DOHH2 (cell line): ENCODE measurements at regions not wholly inside any gene's neighbourhood (a gene's known extent, or its start where the extent isn't known, plus 50 kb on each side); places are given as distances from the start of the nearest gene placed in this dataset.
"Not testable (repeated sequence)": the region's sequence is repeated elsewhere in the genome, so short reads cannot be mapped to it uniquely, and the experiment has no call there.

Experiments
- H3F3A ChIP-seq: fragments of 200-600 bp; sonication (generic), shearing (Covaris generic); 2 replicates; pipeline ENCODE4 v1.6.0; 2016; ENCODE audit warnings: antibody characterized with exemption, mild to moderate bottlenecking; ENCODE audit not compliant: control insufficient read depth, insufficient read depth
- H3K27ac ChIP-seq: fragments of 200-600 bp; sonication (generic); 2 replicates; pipeline ENCODE4 v1.5.1; 2014; ENCODE audit warnings: low read depth, mild to moderate bottlenecking, low read length, moderate library complexity
- H3K27me3 ChIP-seq: fragments of 200-600 bp; sonication (generic); 2 replicates; pipeline ENCODE4 v1.6.1; 2014; ENCODE audit warnings: mild to moderate bottlenecking, low read length, mixed read lengths; ENCODE audit not compliant: control insufficient read depth
- H3K36me3 ChIP-seq: fragments of 200-600 bp; sonication (generic); 2 replicates; pipeline ENCODE4 v1.6.1; 2014; ENCODE audit warnings: mild to moderate bottlenecking, low read length, moderate library complexity, mixed read lengths; ENCODE audit not compliant: control insufficient read depth
- H3K4me1 ChIP-seq: fragments of 200-600 bp; sonication (generic); 2 replicates; pipeline ENCODE4 v1.6.1; 2014; ENCODE audit warnings: mild to moderate bottlenecking, low read length, mixed read lengths; ENCODE audit not compliant: control insufficient read depth
- H3K4me2 ChIP-seq: fragments of 200-600 bp; sonication (generic); 2 replicates; pipeline ENCODE4 v1.6.0; 2014; ENCODE audit warnings: mild to moderate bottlenecking, low read length, moderate library complexity
- H3K4me3 ChIP-seq: fragments of 200-600 bp; sonication (generic); 2 replicates; pipeline ENCODE4 v1.5.1; 2014; ENCODE audit warnings: mild to moderate bottlenecking, low read length, mixed read lengths
- H3K79me2 ChIP-seq: fragments of 200-600 bp; sonication (generic); 2 replicates; pipeline ENCODE4 v1.6.1; 2014; ENCODE audit warnings: mild to moderate bottlenecking, low read length, mixed read lengths; ENCODE audit not compliant: control insufficient read depth
- H3K9me2 ChIP-seq: fragments of 200-600 bp; sonication (generic); replicated peaks from 2 replicates; pipeline ENCODE4 v1.6.1; 2014; ENCODE audit warnings: mild to moderate bottlenecking, low read length, mixed read lengths; ENCODE audit not compliant: control insufficient read depth
- H3K9me3 ChIP-seq: fragments of 200-600 bp; sonication (generic); 2 replicates; pipeline ENCODE4 v1.6.1; 2014; ENCODE audit warnings: antibody characterized with exemption, low read length, mixed read lengths; ENCODE audit not compliant: control insufficient read depth, insufficient read depth
- H4K20me1 ChIP-seq: fragments of 200-600 bp; sonication (generic); 2 replicates; pipeline ENCODE4 v1.6.0; 2014; ENCODE audit warnings: low read depth, mild to moderate bottlenecking, antibody characterized with exemption, low read length, moderate library complexity; ENCODE audit not compliant: control insufficient read depth, insufficient read depth
- CTCF ChIP-seq: fragments of 200-600 bp; sonication (generic); IDR thresholded peaks from one replicate; pipeline ENCODE4 v1.5.1; 2014; ENCODE audit warnings: antibody characterized with exemption, mild to moderate bottlenecking, low read depth, low read length; ENCODE audit not compliant: poor library complexity, severe bottlenecking
- EZH2phosphoT487 ChIP-seq: fragments of 200-600 bp; sonication (generic); IDR thresholded peaks from 2 replicates; pipeline ENCODE4 v1.6.1; 2017; ENCODE audit warnings: borderline replicate concordance, mild to moderate bottlenecking, antibody characterized with exemption, low read length, moderate library complexity, mixed read lengths

- Histone ChIP-seq H3K9me3 (no peaks in the 10 kb centered on the region), H3K4me2 (no peak overlapping the region), H3K79me2 (no peaks in the 10 kb centered on the region), H3K27ac (no peak overlapping the region), H4K20me1 (no peaks in the 10 kb centered on the region), H3K27me3 (no peaks in the 10 kb centered on the region), H3K4me3 (no peak overlapping the region), H3K36me3 (no peaks in the 10 kb centered on the region), H3K4me1 (no peaks in the 10 kb centered on the region), H3F3A (no peaks in the 10 kb centered on the region), H3K9me2 (no peaks in the 10 kb centered on the region)
- no peak for TF ChIP-seq EZH2phosphoT487
- TF ChIP-seq CTCF, result no peak
Measured at GRCh38 chr2:182606728-182607681, 109.1 kb upstream of the DNAJC10 start.

GRCh38 chr2:182608181-182608845 lies 107.7 kb upstream of the DNAJC10 start:
- Histone ChIP-seq H4K20me1 (no peaks in the 10 kb centered on the region), H3K9me3 (no peaks in the 10 kb centered on the region), H3K27me3 (no peaks in the 10 kb centered on the region), H3K27ac (no peak overlapping the region), H3K4me2 (no peak overlapping the region), H3K79me2 (no peaks in the 10 kb centered on the region), H3K4me3 (no peak overlapping the region), H3K9me2 (no peaks in the 10 kb centered on the region), H3F3A (no peaks in the 10 kb centered on the region), H3K4me1 (no peaks in the 10 kb centered on the region), H3K36me3 (no peaks in the 10 kb centered on the region)
- no peak for TF ChIP-seq CTCF
- no peak for TF ChIP-seq EZH2phosphoT487

- not testable (repeated sequence) for H3K4me2 ChIP-seq, H3K27ac ChIP-seq, H3K9me3 ChIP-seq, H3K79me2 ChIP-seq, H3K36me3 ChIP-seq, H4K20me1 ChIP-seq, H3K4me1 ChIP-seq, H3K27me3 ChIP-seq, H3F3A ChIP-seq, H3K4me3 ChIP-seq, H3K9me2 ChIP-seq
Measured at GRCh38 chr2:182609005-182609404, 107.1 kb upstream of the DNAJC10 start.

GRCh38 chr2:182610231-182610630 lies 105.8 kb upstream of the DNAJC10 start:
- H3K4me2 ChIP-seq, result no peak overlapping the region
- H3F3A ChIP-seq, result no peaks in the 10 kb centered on the region
- no peaks in the 10 kb centered on the region for H3K79me2 ChIP-seq
- no peaks in the 10 kb centered on the region for H3K9me2 ChIP-seq
- H4K20me1 ChIP-seq, result no peaks in the 10 kb centered on the region
- H3K36me3 ChIP-seq, result no peaks in the 10 kb centered on the region
- no peak for TF ChIP-seq EZH2phosphoT487
- TF ChIP-seq CTCF, result no peak
- no peaks in the 10 kb centered on the region for H3K4me1 ChIP-seq
- no peaks in the 10 kb centered on the region for H3K9me3 ChIP-seq
- no peak overlapping the region for H3K27ac ChIP-seq
- H3K27me3 ChIP-seq, result no peaks in the 10 kb centered on the region
- H3K4me3 ChIP-seq, result no peak overlapping the region
